Bronchial epithelial cell (primary cell): ENCODE measurements at regions not wholly inside any gene's neighbourhood (a gene's known extent, or its start where the extent isn't known, plus 50 kb on each side); places are given as distances from the start of the nearest gene placed in this dataset.

Experiments
- DNase-seq: peaks from one replicate; pipeline ENCODE4 v3.0.0-alpha.2; 2010; ENCODE audit warnings: low read depth
- FAIRE-seq: peaks from 2 replicates; lab custom pipeline; 2011; peaks lifted over from hg19 to GRCh38; lab: Jason Lieb, UNC
- H3K27me3 ChIP-seq: 2 replicates; pipeline ENCODE4 v1.5.1; 2011; ENCODE audit warnings: low read length; ENCODE audit not compliant: control insufficient read depth, insufficient read depth
- H3K36me3 ChIP-seq: 2 replicates; pipeline ENCODE4 v1.5.1; 2011; ENCODE audit warnings: low read length; ENCODE audit not compliant: control insufficient read depth, insufficient read depth
- H3K4me3 ChIP-seq: 2 replicates; pipeline ENCODE4 v1.5.1; 2011; ENCODE audit warnings: mild to moderate bottlenecking, low read depth, low read length, control low read depth
- TF ChIP-seq, protein P1 (sequence below): IDR thresholded peaks from 2 replicates; pipeline ENCODE4 v1.5.1; 2011; ENCODE audit warnings: mild to moderate bottlenecking, moderate library complexity, low read length, control low read depth, inconsistent platforms; ENCODE audit not compliant: insufficient read depth, severe bottlenecking

GRCh38 chr13:84430015-84430414 lies 547.7 kb upstream of the SLITRK1 start:
- H3K4me3 ChIP-seq = no peak overlapping the region
- FAIRE-seq (no peak), DNase-seq (no peak)
- H3K27me3 ChIP-seq = no peaks in the 10 kb centered on the region
- TF ChIP-seq, protein P1, sequence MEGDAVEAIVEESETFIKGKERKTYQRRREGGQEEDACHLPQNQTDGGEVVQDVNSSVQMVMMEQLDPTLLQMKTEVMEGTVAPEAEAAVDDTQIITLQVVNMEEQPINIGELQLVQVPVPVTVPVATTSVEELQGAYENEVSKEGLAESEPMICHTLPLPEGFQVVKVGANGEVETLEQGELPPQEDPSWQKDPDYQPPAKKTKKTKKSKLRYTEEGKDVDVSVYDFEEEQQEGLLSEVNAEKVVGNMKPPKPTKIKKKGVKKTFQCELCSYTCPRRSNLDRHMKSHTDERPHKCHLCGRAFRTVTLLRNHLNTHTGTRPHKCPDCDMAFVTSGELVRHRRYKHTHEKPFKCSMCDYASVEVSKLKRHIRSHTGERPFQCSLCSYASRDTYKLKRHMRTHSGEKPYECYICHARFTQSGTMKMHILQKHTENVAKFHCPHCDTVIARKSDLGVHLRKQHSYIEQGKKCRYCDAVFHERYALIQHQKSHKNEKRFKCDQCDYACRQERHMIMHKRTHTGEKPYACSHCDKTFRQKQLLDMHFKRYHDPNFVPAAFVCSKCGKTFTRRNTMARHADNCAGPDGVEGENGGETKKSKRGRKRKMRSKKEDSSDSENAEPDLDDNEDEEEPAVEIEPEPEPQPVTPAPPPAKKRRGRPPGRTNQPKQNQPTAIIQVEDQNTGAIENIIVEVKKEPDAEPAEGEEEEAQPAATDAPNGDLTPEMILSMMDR = no peak
- H3K36me3 ChIP-seq = no peaks in the 10 kb centered on the region

DNA sequence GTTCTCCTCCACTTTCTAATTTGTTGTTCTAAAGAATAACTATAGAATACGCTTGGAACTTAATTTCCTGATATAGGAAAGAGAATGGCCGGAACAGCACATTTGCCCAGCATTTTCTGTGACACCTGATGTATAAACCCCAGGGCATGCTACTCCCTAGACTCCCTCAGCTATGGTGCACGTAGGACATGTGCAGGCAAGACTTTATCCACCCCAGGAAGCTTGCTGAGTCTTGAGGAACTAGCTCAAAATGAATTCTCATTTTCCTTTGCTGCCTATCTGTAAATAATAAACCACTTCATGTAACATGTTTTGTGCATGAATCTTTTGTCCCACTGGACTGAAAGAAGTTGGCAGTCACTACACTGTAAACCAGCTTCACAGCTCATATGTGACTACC lies 535.8 kb upstream of the SLITRK1 start:
- no peak overlapping the region for H3K4me3 ChIP-seq
- no peaks in the 10 kb centered on the region for H3K36me3 ChIP-seq
- DNase-seq (peak; percentile 74), FAIRE-seq (no peak)
- no peaks in the 10 kb centered on the region for H3K27me3 ChIP-seq
- TF ChIP-seq, protein P1 = no peak

GRCh38 chr13:84417416-84417815 lies 535.1 kb upstream of the SLITRK1 start:
- FAIRE-seq = no peak
- Histone ChIP-seq H3K4me3 (no peak overlapping the region), H3K27me3 (no peaks in the 10 kb centered on the region), H3K36me3 (no peaks in the 10 kb centered on the region)
- DNase-seq = peak; percentile 28
- TF ChIP-seq, protein P1 = no peak

GRCh38 chr13:84413016-84413415 lies 530.7 kb upstream of the SLITRK1 start:
- no peak for DNase-seq
- no peak overlapping the region for H3K4me3 ChIP-seq
- no peaks in the 10 kb centered on the region for H3K36me3 ChIP-seq
- TF ChIP-seq, protein P1 = no peak
- FAIRE-seq = no peak
- no peaks in the 10 kb centered on the region for H3K27me3 ChIP-seq

DNA sequence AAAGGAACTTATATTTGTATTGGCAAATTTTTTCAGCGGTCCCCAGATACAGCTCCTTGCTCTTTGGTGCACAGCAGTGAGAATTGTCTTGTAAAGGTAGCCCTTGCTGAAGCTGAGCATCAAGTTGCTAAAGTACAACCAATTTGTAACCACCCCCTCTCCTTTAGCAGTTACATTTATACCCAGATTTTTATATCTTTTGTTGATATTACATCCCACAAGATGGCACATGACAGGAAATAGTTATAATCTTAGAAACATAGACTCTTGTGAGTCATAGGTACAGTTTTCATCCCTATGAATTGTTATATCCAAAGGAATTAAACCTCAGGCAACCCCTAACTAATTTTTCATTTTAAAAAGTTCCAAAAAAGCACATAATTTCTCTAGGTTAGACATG lies 523.0 kb upstream of the SLITRK1 start:
- H3K4me3 ChIP-seq = no peak overlapping the region
- DNase-seq (peak; percentile 29), FAIRE-seq (no peak)
- no peaks in the 10 kb centered on the region for H3K36me3 ChIP-seq
- no peaks in the 10 kb centered on the region for H3K27me3 ChIP-seq
- TF ChIP-seq, protein P1 = no peak

DNA sequence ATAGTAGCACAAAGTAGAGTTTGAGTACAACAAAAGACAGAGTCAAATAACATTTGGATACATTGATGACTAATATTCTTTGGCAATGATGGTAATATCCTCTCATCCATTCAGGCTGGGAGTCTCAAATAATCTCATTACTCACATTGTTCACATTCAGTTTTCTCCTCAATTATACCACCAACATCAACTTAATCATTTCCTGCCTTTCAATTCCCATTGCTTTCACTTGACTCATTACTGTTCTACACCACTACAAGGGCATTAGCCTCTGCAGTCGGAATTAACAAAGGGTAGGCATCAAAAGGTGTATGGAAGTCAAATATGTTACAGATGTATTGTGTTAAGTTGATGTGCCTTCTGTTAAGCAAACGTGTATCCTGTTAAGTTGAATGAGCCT lies 518.4 kb upstream of the SLITRK1 start:
- Histone ChIP-seq H3K36me3 (no peaks in the 10 kb centered on the region), H3K4me3 (no peak overlapping the region), H3K27me3 (no peaks in the 10 kb centered on the region)
- FAIRE-seq = no peak
- peak; percentile 98 for DNase-seq
- TF ChIP-seq, protein P1 = no peak
